Neural cell (in vitro differentiated cells): ENCODE measurements at regions not wholly inside any gene's neighbourhood (a gene's known extent, or its start where the extent isn't known, plus 50 kb on each side); places are given as distances from the start of the nearest gene placed in this dataset.

Experiments used
- H2AFZ ChIP-seq: fragments of 200-600, 300-800 bp; sonication (generic), shearing (Covaris generic); 2 replicates; pipeline ENCODE4 v1.6.0; 2014; ENCODE audit warnings: low read depth, mild to moderate bottlenecking, antibody characterized with exemption, low read length, moderate library complexity
- H3F3A ChIP-seq: fragments of 200-600 bp; shearing (Covaris generic); 2 replicates; pipeline ENCODE4 v1.6.1; 2016; ENCODE audit warnings: mild to moderate bottlenecking, moderate library complexity, mixed read lengths, antibody characterized with exemption, low read length; ENCODE audit not compliant: insufficient read depth, poor library complexity, severe bottlenecking
- H3K27ac ChIP-seq: fragments of 200-600, 300-800 bp; sonication (generic), shearing (Covaris generic); 2 replicates; pipeline ENCODE4 v1.5.1; 2014; ENCODE audit warnings: mild to moderate bottlenecking, low read length, moderate library complexity
- H3K27me3 ChIP-seq: fragments of 300-800, 200-600 bp; sonication (generic), shearing (Covaris generic); 2 replicates; pipeline ENCODE4 v1.6.0; 2014; ENCODE audit warnings: mild to moderate bottlenecking, low read depth, low read length, moderate library complexity; ENCODE audit not compliant: insufficient read depth
- H3K36me3 ChIP-seq: fragments of 300-800, 200-600 bp; sonication (generic), shearing (Covaris generic); 2 replicates; pipeline ENCODE4 v1.5.1; 2014; ENCODE audit warnings: mild to moderate bottlenecking, antibody characterized with exemption, low read length, moderate library complexity; ENCODE audit not compliant: insufficient read depth
- H3K4me2 ChIP-seq: fragments of 300-800, 200-600 bp; sonication (generic), shearing (Covaris generic); 2 replicates; pipeline ENCODE4 v1.6.0; 2014; ENCODE audit warnings: mild to moderate bottlenecking, low read length
- H3K4me3 ChIP-seq: fragments of 300-800, 200-600 bp; sonication (generic), shearing (Covaris generic); 2 replicates; pipeline ENCODE4 v1.5.1; 2014; ENCODE audit warnings: mild to moderate bottlenecking, low read length, moderate library complexity
- H3K79me2 ChIP-seq: fragments of 200-600 bp; shearing (Covaris generic); replicated peaks from 2 replicates; pipeline ENCODE4 v1.6.0; 2014; ENCODE audit warnings: mild to moderate bottlenecking, low read length, moderate library complexity; ENCODE audit not compliant: insufficient read depth
- H3K9ac ChIP-seq: fragments of 300-800, 200-600 bp; sonication (generic), shearing (Covaris generic); 2 replicates; pipeline ENCODE4 v1.6.1; 2016; ENCODE audit warnings: mild to moderate bottlenecking, low read length, mixed read lengths
- H3K9me2 ChIP-seq: fragments of 200-600 bp; shearing (Covaris generic); 2 replicates; pipeline ENCODE4 v1.6.1; 2016; ENCODE audit warnings: mild to moderate bottlenecking, low read length, mixed read lengths; ENCODE audit not compliant: insufficient read depth
- H3K9me3 ChIP-seq: fragments of 200-600, 300-800 bp; sonication (generic), shearing (Covaris generic); 2 replicates; pipeline ENCODE4 v1.6.1; 2016; ENCODE audit warnings: mild to moderate bottlenecking, mixed run types, low read length, moderate library complexity, mixed read lengths
- H4K20me1 ChIP-seq: fragments of 200-600 bp; shearing (Covaris generic); 2 replicates; pipeline ENCODE4 v1.6.1; 2016; ENCODE audit warnings: mild to moderate bottlenecking, mixed run types; ENCODE audit not compliant: insufficient read depth
- EP300 ChIP-seq: fragments of 450-650 bp; conservative IDR thresholded peaks from 2 replicates; pipeline ENCODE4 v1.6.1; 2014; ENCODE audit warnings: antibody characterized with exemption, mild to moderate bottlenecking, moderate library complexity; ENCODE audit not compliant: poor library complexity, severe bottlenecking
- EZH2 ChIP-seq: fragments of 200-600, 300-800 bp; shearing (Covaris generic), sonication (generic); IDR thresholded peaks from 2 replicates; pipeline ENCODE4 v1.6.1; 2014; ENCODE audit warnings: antibody characterized with exemption, low read length, borderline replicate concordance, mild to moderate bottlenecking; ENCODE audit not compliant: insufficient read depth, poor library complexity, severe bottlenecking
- MXI1 ChIP-seq: fragments of 450-650 bp; conservative IDR thresholded peaks from 2 replicates; pipeline ENCODE4 v1.6.1; 2014; ENCODE audit warnings: antibody characterized with exemption, mild to moderate bottlenecking; ENCODE audit not compliant: poor library complexity, severe bottlenecking
- POLR2AphosphoS5 ChIP-seq: IDR thresholded peaks from 2 replicates; pipeline ENCODE4 v1.6.1; 2012
- RAD21 ChIP-seq: fragments of 450-650 bp; conservative IDR thresholded peaks from 2 replicates; pipeline ENCODE4 v1.6.1; 2014; ENCODE audit warnings: antibody characterized with exemption, mild to moderate bottlenecking, moderate library complexity
- SMC3 ChIP-seq: fragments of 450-650 bp; conservative IDR thresholded peaks from 2 replicates; pipeline ENCODE4 v1.6.1; 2014; ENCODE audit warnings: antibody characterized with exemption, mild to moderate bottlenecking, moderate library complexity; ENCODE audit not compliant: poor library complexity
- TF ChIP-seq, protein P1 (sequence below): IDR thresholded peaks from 2 replicates; pipeline ENCODE4 v1.6.1; 2012; ENCODE audit warnings: borderline replicate concordance
- TF ChIP-seq, protein P2 (sequence below): fragments of 450-650 bp; IDR thresholded peaks from 2 replicates; pipeline ENCODE4 v1.5.1; 2014; ENCODE audit warnings: antibody characterized with exemption, mild to moderate bottlenecking, moderate library complexity; ENCODE audit not compliant: poor library complexity, severe bottlenecking

DNA sequence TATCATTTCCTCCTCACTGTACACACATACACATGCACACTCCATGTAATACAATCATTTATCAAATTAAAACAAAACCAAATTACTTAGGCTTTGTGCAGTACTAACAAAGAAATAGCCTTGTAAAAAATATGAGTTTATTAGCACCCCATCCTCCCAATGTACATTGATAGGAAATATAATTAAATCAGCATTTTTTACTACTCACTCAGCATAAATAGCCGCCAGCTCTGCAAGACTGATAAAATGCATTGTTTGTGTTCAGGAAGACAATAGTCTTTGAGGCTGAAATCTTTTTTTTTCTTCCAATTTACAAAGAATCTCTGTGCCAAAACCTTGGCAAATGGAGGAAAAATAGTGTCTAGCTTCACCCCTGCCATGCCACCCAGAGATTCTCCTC is 497.6 kb upstream of the ADAMTS16 start:
- Histone ChIP-seq H3K9me2 (no peaks in the 10 kb centered on the region), H4K20me1 (no peaks in the 10 kb centered on the region), H3K79me2 (no peaks in the 10 kb centered on the region), H3K9me3 (no peaks in the 10 kb centered on the region), H3K27me3 (no peaks in the 10 kb centered on the region), H3K27ac (no peak overlapping the region), H3K4me3 (no peak overlapping the region), H3K9ac (no peak overlapping the region), H3K4me2 (no peak overlapping the region), H2AFZ (no peak overlapping the region), H3K36me3 (no peaks in the 10 kb centered on the region), H3F3A (no peaks in the 10 kb centered on the region)
- TF ChIP-seq SMC3 (no peak), EZH2 (no peak), EP300 (no peak), MXI1 (no peak), POLR2AphosphoS5 (no peak), RAD21 (no peak)
- TF ChIP-seq, protein P1, sequence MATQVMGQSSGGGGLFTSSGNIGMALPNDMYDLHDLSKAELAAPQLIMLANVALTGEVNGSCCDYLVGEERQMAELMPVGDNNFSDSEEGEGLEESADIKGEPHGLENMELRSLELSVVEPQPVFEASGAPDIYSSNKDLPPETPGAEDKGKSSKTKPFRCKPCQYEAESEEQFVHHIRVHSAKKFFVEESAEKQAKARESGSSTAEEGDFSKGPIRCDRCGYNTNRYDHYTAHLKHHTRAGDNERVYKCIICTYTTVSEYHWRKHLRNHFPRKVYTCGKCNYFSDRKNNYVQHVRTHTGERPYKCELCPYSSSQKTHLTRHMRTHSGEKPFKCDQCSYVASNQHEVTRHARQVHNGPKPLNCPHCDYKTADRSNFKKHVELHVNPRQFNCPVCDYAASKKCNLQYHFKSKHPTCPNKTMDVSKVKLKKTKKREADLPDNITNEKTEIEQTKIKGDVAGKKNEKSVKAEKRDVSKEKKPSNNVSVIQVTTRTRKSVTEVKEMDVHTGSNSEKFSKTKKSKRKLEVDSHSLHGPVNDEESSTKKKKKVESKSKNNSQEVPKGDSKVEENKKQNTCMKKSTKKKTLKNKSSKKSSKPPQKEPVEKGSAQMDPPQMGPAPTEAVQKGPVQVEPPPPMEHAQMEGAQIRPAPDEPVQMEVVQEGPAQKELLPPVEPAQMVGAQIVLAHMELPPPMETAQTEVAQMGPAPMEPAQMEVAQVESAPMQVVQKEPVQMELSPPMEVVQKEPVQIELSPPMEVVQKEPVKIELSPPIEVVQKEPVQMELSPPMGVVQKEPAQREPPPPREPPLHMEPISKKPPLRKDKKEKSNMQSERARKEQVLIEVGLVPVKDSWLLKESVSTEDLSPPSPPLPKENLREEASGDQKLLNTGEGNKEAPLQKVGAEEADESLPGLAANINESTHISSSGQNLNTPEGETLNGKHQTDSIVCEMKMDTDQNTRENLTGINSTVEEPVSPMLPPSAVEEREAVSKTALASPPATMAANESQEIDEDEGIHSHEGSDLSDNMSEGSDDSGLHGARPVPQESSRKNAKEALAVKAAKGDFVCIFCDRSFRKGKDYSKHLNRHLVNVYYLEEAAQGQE: no peak

DNA sequence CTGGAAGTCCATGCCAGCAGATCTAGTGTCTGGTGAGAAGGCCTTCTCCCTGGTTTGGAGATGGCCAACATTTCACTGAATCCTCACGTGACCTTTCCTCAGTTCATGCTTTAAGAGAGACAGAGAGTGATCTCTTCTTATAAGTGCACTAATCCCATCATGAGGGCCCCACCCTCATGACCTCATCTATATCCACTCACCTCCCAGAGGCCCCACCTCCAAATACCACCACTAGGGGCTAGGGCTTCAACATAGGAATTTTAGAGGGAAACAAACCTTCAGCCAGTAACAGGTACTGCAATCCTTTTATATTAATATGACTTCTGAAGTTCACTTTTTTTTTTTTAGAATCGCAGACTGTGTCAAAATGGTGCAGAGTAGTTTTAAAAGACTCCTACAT is 496.9 kb upstream of the ADAMTS16 start:
- no peaks in the 10 kb centered on the region for H3K79me2 ChIP-seq
- no peaks in the 10 kb centered on the region for H4K20me1 ChIP-seq
- no peak overlapping the region for H3K4me2 ChIP-seq
- no peak overlapping the region for H3K9ac ChIP-seq
- H2AFZ ChIP-seq: no peak overlapping the region
- no peaks in the 10 kb centered on the region for H3K36me3 ChIP-seq
- H3F3A ChIP-seq: no peaks in the 10 kb centered on the region
- H3K4me3 ChIP-seq: no peak overlapping the region
- no peaks in the 10 kb centered on the region for H3K9me2 ChIP-seq
- no peaks in the 10 kb centered on the region for H3K9me3 ChIP-seq
- no peaks in the 10 kb centered on the region for H3K27me3 ChIP-seq
- no peak overlapping the region for H3K27ac ChIP-seq
- TF ChIP-seq, protein P2, sequence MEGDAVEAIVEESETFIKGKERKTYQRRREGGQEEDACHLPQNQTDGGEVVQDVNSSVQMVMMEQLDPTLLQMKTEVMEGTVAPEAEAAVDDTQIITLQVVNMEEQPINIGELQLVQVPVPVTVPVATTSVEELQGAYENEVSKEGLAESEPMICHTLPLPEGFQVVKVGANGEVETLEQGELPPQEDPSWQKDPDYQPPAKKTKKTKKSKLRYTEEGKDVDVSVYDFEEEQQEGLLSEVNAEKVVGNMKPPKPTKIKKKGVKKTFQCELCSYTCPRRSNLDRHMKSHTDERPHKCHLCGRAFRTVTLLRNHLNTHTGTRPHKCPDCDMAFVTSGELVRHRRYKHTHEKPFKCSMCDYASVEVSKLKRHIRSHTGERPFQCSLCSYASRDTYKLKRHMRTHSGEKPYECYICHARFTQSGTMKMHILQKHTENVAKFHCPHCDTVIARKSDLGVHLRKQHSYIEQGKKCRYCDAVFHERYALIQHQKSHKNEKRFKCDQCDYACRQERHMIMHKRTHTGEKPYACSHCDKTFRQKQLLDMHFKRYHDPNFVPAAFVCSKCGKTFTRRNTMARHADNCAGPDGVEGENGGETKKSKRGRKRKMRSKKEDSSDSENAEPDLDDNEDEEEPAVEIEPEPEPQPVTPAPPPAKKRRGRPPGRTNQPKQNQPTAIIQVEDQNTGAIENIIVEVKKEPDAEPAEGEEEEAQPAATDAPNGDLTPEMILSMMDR: no peak
- TF ChIP-seq, protein P1: no peak
